GM19239 (cell line): ENCODE measurements at regions not wholly inside any gene's neighbourhood (a gene's known extent, or its start where the extent isn't known, plus 50 kb on each side); places are given as distances from the start of the nearest gene placed in this dataset.
"Not testable (repeated sequence)": the region's sequence is repeated elsewhere in the genome, so short reads cannot be mapped to it uniquely, and the experiment has no call there.

ENCODE experiments used
- DNase-seq: peaks from one replicate; pipeline ENCODE4 v3.0.0; 2011; ENCODE audit warnings: low spot score; ENCODE audit not compliant: insufficient read length
- FAIRE-seq: peaks from 2 replicates; lab custom pipeline; 2011; peaks lifted over from hg19 to GRCh38; lab: Jason Lieb, UNC

- DNase-seq (no peak), FAIRE-seq (no peak)
These were observed 99.1 kb downstream of the PJA1 start for GRCh38 chrX:69066021-69066757.

- FAIRE-seq (no peak), DNase-seq (no peak)
These were observed 99.8 kb downstream of the PJA1 start for GRCh38 chrX:69065451-69065850.

GRCh38 chrX:69063486-69063885 is 101.8 kb downstream of the PJA1 start:
- DNase-seq (no peak), FAIRE-seq (no peak)

- DNase-seq, result no peak
- no peak for FAIRE-seq
These were observed 102.8 kb downstream of the PJA1 start for GRCh38 chrX:69062493-69062892.

- DNase-seq (no peak), FAIRE-seq (no peak)
These were observed 104.4 kb downstream of the PJA1 start for GRCh38 chrX:69060631-69061408.

- FAIRE-seq (no peak), DNase-seq (no peak)
These were observed 110.1 kb downstream of the PJA1 start for GRCh38 chrX:69055193-69055592.

GRCh38 chrX:69054497-69054896 is 110.8 kb downstream of the PJA1 start:
- not testable (repeated sequence) for FAIRE-seq, DNase-seq

- no peak for FAIRE-seq
- no peak for DNase-seq
These were observed 113.4 kb downstream of the PJA1 start for GRCh38 chrX:69051901-69052300.

- no peak for FAIRE-seq
- DNase-seq, result no peak
These were observed 115.0 kb downstream of the PJA1 start for GRCh38 chrX:69050051-69050765.

- no peak for FAIRE-seq
These were observed 118.2 kb downstream of the PJA1 start for GRCh38 chrX:69046996-69047490.

GRCh38 chrX:69045616-69046345 is 119.5 kb downstream of the PJA1 start:
- no peak for DNase-seq
- FAIRE-seq, result no peak

More at GRCh38 chrX:69046996-69047490, 118.2 kb downstream of the PJA1 start:
- DNase-seq, result no peak

GRCh38 chrX:69038816-69039215 is 126.4 kb downstream of the PJA1 start:
- DNase-seq, result no peak
- FAIRE-seq, result no peak

GRCh38 chrX:69038188-69038587 is 127.1 kb downstream of the PJA1 start:
- no peak for FAIRE-seq
- no peak for DNase-seq

- DNase-seq (no peak), FAIRE-seq (no peak)
These were observed 127.5 kb downstream of the PJA1 start for GRCh38 chrX:69037786-69038185.

- FAIRE-seq (no peak), DNase-seq (no peak)
These were observed 128.3 kb downstream of the PJA1 start for GRCh38 chrX:69036674-69037573.

GRCh38 chrX:69034451-69034850 is 130.8 kb downstream of the PJA1 start:
- FAIRE-seq, result no peak
- no peak for DNase-seq

GRCh38 chrX:69033936-69034335 is 131.3 kb downstream of the PJA1 start:
- FAIRE-seq (no peak), DNase-seq (no peak)

GRCh38 chrX:69032601-69033000 is 132.7 kb downstream of the PJA1 start:
- FAIRE-seq, result no peak

GRCh38 chrX:69031971-69032391 is 133.3 kb downstream of the PJA1 start:
- DNase-seq (no peak), FAIRE-seq (no peak)

More at GRCh38 chrX:69032601-69033000, 132.7 kb downstream of the PJA1 start:
- DNase-seq, result no peak
